ENCODE measurements at regions not wholly inside any gene's neighbourhood (a gene's known extent, or its start where the extent isn't known, plus 50 kb on each side); places are given as distances from the start of the nearest gene placed in this dataset.

DNA sequence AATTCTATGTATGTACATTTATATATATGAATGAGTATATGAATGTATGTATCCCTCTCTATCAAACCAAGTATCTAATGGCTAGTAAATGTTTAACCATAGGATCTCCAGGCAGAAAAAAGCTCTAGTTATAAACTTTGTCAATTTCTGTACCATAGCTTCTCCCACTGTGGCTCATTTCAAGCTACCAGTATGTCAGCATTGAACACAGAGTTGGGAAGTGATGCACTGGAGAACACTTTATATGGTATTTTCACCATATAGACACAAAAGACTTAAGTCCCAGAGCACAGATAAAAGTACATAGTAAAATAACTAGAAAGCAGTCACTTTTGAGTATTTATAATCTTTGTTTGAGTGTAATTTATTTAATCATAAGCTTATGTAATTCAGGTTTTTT, 53.9 kb upstream of the ATP8A1 start:
- TF ChIP-seq POLR2A (IDR thresholded peaks at IDR 0.05) (no peak), CTCF (IDR thresholded peaks at IDR 0.05) (no peak)

All from sigmoid colon (tissue), 3 donors.